Endothelial cell of umbilical vein (primary cell): ENCODE measurements at regions not wholly inside any gene's neighbourhood (a gene's known extent, or its start where the extent isn't known, plus 50 kb on each side); places are given as distances from the start of the nearest gene placed in this dataset.

Experiments used
- BruUV-seq: library from RNA; stranded (reverse); fragments of 400-500 nt; replicated peaks from 2 replicates; lab custom pipeline; 2021; lab: Mats Ljungman, UMichigan
- CTCF ChIA-PET: fragments of 300-600, 350-600 bp; sonication (Branson Sonifier 250); formaldehyde crosslinking; loops from one replicate; lab custom pipeline; 2021; ENCODE audit warnings: antibody characterized with exemption, inconsistent platforms; lab: Charles Lee
- POLR2A ChIA-PET: fragments of 300-600, 350-600 bp; sonication (Branson Sonifier 250); formaldehyde crosslinking; loops from one replicate; lab custom pipeline; 2021; ENCODE audit warnings: antibody characterized with exemption, inconsistent platforms; lab: Charles Lee
- DNase-seq: peaks from one replicate; pipeline ENCODE4 v3.0.0-alpha.2; 2011; ENCODE audit warnings: low read depth, low spot score
- FAIRE-seq: peaks from 2 replicates; lab custom pipeline; 2011; peaks lifted over from hg19 to GRCh38; lab: Jason Lieb, UNC
- H2AFZ ChIP-seq: 2 replicates; pipeline ENCODE4 v1.6.0; 2012; ENCODE audit warnings: low read depth, low read length, control low read depth, inconsistent platforms
- H3K27ac ChIP-seq: 2 replicates; pipeline ENCODE4 v1.5.1; 2011; ENCODE audit warnings: low read depth, mild to moderate bottlenecking, control low read depth, low read length, moderate library complexity; ENCODE audit not compliant: insufficient read depth
- H3K27me3 ChIP-seq, 2 experiments: 2 replicates each; pipeline versions ENCODE4 v1.6.0 to v1.6.1; 2011; ENCODE audit warnings: low read length in 2 of 2, mixed read lengths in 1 of 2; ENCODE audit not compliant: control insufficient read depth in 2 of 2, insufficient read depth in 2 of 2
- H3K36me3 ChIP-seq, 2 experiments: 2 replicates in 1 of 2; 3 replicates in 1 of 2; pipeline ENCODE4 v1.5.1; 2011; ENCODE audit warnings: low read length in 2 of 2, mild to moderate bottlenecking in 1 of 2, moderate library complexity in 1 of 2; ENCODE audit not compliant: control insufficient read depth in 2 of 2, insufficient read depth in 2 of 2; ENCODE audit errors: extremely low read depth in 1 of 2
- H3K4me1 ChIP-seq: 3 replicates; pipeline ENCODE4 v1.5.1; 2011; ENCODE audit warnings: mild to moderate bottlenecking, low read length; ENCODE audit not compliant: control insufficient read depth, insufficient read depth; ENCODE audit errors: extremely low read depth
- H3K4me2 ChIP-seq: 2 replicates; pipeline ENCODE4 v1.6.1; 2011; ENCODE audit warnings: low read length, control low read depth, mixed read lengths; ENCODE audit not compliant: insufficient read depth
- H3K4me3 ChIP-seq, 3 experiments: fragments of 200-600 bp in 1 of 3; sonication (generic), shearing (Covaris generic) in 1 of 3; replicated peaks in 1 of 3; 2 replicates each; pipeline ENCODE4 v1.5.1; 2011 to 2016; ENCODE audit warnings: control low read depth in 3 of 3, low read length in 3 of 3, mild to moderate bottlenecking in 2 of 3, inconsistent platforms in 1 of 3, low read depth in 1 of 3, moderate library complexity in 1 of 3; ENCODE audit not compliant: insufficient read depth in 1 of 3
- H3K79me2 ChIP-seq: 2 replicates; pipeline ENCODE4 v1.6.0; 2012; ENCODE audit warnings: low read length, inconsistent platforms; ENCODE audit not compliant: control insufficient read depth, insufficient read depth
- H3K9ac ChIP-seq: replicated peaks from 2 replicates; pipeline ENCODE3; 2011; ENCODE audit warnings: low read length, control low read depth; ENCODE audit not compliant: insufficient read depth; ENCODE audit errors: extremely low read depth
- H3K9me1 ChIP-seq: replicated peaks from 3 replicates; pipeline ENCODE4 v1.6.0; 2011; ENCODE audit warnings: mild to moderate bottlenecking, low read length; ENCODE audit not compliant: control insufficient read depth, insufficient read depth; ENCODE audit errors: extremely low read depth
- H3K9me3 ChIP-seq: replicated peaks from 2 replicates; pipeline ENCODE4 v1.5.1; 2012; ENCODE audit warnings: low read length, inconsistent platforms; ENCODE audit not compliant: control insufficient read depth, insufficient read depth
- H4K20me1 ChIP-seq: replicated peaks from 2 replicates; pipeline ENCODE3; 2011; ENCODE audit warnings: mild to moderate bottlenecking, low read length; ENCODE audit not compliant: control insufficient read depth, insufficient read depth; ENCODE audit errors: extremely low read depth
- EZH2 ChIP-seq: IDR thresholded peaks from 2 replicates; pipeline ENCODE4 v1.6.1; 2012; ENCODE audit warnings: borderline replicate concordance, low read depth, mild to moderate bottlenecking, moderate library complexity, low read length, inconsistent platforms; ENCODE audit not compliant: severe bottlenecking
- FOS ChIP-seq: IDR thresholded peaks from 2 replicates; pipeline ENCODE4 v1.6.1; 2011; ENCODE audit warnings: mild to moderate bottlenecking, low read length, moderate library complexity, borderline replicate concordance; ENCODE audit not compliant: insufficient read depth
- GATA2 ChIP-seq: IDR thresholded peaks from 2 replicates; pipeline ENCODE4 v1.7.0; 2011; ENCODE audit warnings: low read depth, mild to moderate bottlenecking, moderate library complexity, mixed read lengths, low read length; ENCODE audit not compliant: insufficient read length, insufficient read depth
- JUN ChIP-seq: IDR thresholded peaks from 2 replicates; pipeline ENCODE4 v1.6.1; 2011; ENCODE audit warnings: borderline replicate concordance, low read depth; ENCODE audit not compliant: insufficient read length, insufficient read depth
- MYC ChIP-seq: IDR thresholded peaks from one replicate; pipeline ENCODE4 v1.6.1; 2011; ENCODE audit warnings: mild to moderate bottlenecking, low read depth, low read length
- POLR2A ChIP-seq: IDR thresholded peaks from 2 replicates; pipeline ENCODE4 v1.6.1; 2012; ENCODE audit warnings: low read depth, mild to moderate bottlenecking, control low read depth, low read length
- POLR2AphosphoS5 ChIP-seq: IDR thresholded peaks from 2 replicates; pipeline ENCODE4 v1.6.1; 2012; ENCODE audit warnings: low read depth, mild to moderate bottlenecking, control low read depth, low read length, moderate library complexity; ENCODE audit not compliant: insufficient read depth
- dilution Hi-C: fragments of 300-500 bp; cut with MboI; formaldehyde crosslinking; loops from one replicate; pipeline ENCODE4 v1.15.0; 2019; ENCODE audit warnings: low sequenced_read_pairs; ENCODE audit not compliant: extremely low pct_ligation_motif_present
- intact Hi-C: fragments of 100-400 bp; cut with micrococcal nuclease; formaldehyde crosslinking; loops from one replicate; pipeline ENCODE4 v1.10.0; 2022
- TF ChIP-seq, protein P1 (sequence below): IDR thresholded peaks from 2 replicates; pipeline ENCODE4 v1.6.1; 2011; ENCODE audit not compliant: insufficient read depth, insufficient read length
- TF ChIP-seq, protein P2 (sequence below), 2 donors: IDR thresholded peaks; 1 replicate in 1 of 2; 2 replicates in 1 of 2; pipeline ENCODE4 v1.5.1; 2011; ENCODE audit warnings: low read length in 2 of 2, mild to moderate bottlenecking in 2 of 2, moderate library complexity in 2 of 2, control low read depth in 1 of 2, inconsistent platforms in 1 of 2, low read depth in 1 of 2; ENCODE audit not compliant: insufficient read depth in 1 of 2; ENCODE audit errors: extremely low read depth in 1 of 2

DNA sequence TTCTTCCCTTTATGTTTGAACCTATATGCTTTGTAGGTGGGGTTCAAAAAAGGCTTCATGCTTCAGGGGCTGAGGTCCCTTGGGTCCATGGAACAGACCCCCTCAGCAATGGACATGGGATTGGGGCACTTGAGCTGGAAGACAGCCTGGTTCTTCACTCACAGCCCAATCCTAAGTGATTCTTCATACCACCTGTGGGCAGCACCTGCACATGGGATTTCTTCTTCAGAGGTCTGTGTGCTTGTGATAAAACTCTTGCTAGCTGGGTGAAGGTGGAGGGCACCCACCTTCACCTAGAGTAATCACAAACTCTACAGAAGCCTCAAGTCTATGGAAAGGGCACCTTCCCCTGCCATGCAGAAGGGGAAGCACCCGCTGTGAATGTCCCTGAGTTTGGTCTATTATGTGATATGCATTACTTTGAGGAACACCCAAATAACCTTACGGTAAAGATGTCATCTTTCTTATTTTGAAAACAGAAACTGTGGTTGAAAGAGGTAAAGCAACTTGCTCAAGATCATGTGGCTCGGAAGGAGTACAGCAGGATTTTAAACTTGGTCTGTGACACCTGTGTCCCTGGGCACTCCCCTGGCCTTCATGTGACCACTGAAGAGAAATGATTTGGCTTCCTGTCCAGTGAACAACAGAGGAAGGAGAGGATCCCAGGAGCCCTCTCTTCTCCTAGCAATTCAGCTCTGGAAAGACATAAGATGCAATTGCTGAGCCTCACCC, 469.5 kb upstream of the ZMIZ1 start:
- Histone ChIP-seq H3K79me2 (no peaks in the 10 kb centered on the region), H3K27me3 (no peaks in the 10 kb centered on the region), H3K4me3 (no peak overlapping the region), H4K20me1 (no peaks in the 10 kb centered on the region), H3K4me2 (no peak overlapping the region), H3K9me3 (no peaks in the 10 kb centered on the region), H2AFZ (no peak overlapping the region), H3K27ac (no peak overlapping the region), H3K9ac (no peak overlapping the region), H3K4me1 (no peaks in the 10 kb centered on the region), H3K9me1 (no peaks in the 10 kb centered on the region), H3K36me3 (no peaks in the 10 kb centered on the region)
- intact Hi-C loops (no loop called here), dilution Hi-C loops (no loop called here)
- ChIA-PET CTCF (interaction anchor here (1.2 kb wide), 1 partner anchor 596 kb away, joined by 3 read pairs; no protein-coding TSS in a partner anchor), POLR2A (no interaction called here)
- FAIRE-seq = no peak
- TF ChIP-seq MYC = no peak
- no peak for TF ChIP-seq EZH2
- TF ChIP-seq, protein P1, sequence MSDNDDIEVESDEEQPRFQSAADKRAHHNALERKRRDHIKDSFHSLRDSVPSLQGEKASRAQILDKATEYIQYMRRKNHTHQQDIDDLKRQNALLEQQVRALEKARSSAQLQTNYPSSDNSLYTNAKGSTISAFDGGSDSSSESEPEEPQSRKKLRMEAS = no peak
- no peak for TF ChIP-seq FOS
- no peak for TF ChIP-seq POLR2A
- TF ChIP-seq, protein P2, sequence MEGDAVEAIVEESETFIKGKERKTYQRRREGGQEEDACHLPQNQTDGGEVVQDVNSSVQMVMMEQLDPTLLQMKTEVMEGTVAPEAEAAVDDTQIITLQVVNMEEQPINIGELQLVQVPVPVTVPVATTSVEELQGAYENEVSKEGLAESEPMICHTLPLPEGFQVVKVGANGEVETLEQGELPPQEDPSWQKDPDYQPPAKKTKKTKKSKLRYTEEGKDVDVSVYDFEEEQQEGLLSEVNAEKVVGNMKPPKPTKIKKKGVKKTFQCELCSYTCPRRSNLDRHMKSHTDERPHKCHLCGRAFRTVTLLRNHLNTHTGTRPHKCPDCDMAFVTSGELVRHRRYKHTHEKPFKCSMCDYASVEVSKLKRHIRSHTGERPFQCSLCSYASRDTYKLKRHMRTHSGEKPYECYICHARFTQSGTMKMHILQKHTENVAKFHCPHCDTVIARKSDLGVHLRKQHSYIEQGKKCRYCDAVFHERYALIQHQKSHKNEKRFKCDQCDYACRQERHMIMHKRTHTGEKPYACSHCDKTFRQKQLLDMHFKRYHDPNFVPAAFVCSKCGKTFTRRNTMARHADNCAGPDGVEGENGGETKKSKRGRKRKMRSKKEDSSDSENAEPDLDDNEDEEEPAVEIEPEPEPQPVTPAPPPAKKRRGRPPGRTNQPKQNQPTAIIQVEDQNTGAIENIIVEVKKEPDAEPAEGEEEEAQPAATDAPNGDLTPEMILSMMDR (IDR thresholded peaks at IDR 0.05; ENCODE audit: extremely low read depth in 1 of 2, insufficient read depth in 1 of 2, low read depth in 1 of 2, low read length in 2 of 2) = no peak
- no peak for TF ChIP-seq GATA2
- no peak for TF ChIP-seq JUN
- TF ChIP-seq POLR2AphosphoS5 = no peak
- DNase-seq = no peak
- no TSS peak for BruUV-seq
